ENCODE measurements at regions not wholly inside any gene's neighbourhood (a gene's known extent, or its start where the extent isn't known, plus 50 kb on each side); places are given as distances from the start of the nearest gene placed in this dataset.

GRCh38 chr9:100698945-100699344, 121.1 kb downstream of the CAVIN4 start:
- TF ChIP-seq, protein P1, sequence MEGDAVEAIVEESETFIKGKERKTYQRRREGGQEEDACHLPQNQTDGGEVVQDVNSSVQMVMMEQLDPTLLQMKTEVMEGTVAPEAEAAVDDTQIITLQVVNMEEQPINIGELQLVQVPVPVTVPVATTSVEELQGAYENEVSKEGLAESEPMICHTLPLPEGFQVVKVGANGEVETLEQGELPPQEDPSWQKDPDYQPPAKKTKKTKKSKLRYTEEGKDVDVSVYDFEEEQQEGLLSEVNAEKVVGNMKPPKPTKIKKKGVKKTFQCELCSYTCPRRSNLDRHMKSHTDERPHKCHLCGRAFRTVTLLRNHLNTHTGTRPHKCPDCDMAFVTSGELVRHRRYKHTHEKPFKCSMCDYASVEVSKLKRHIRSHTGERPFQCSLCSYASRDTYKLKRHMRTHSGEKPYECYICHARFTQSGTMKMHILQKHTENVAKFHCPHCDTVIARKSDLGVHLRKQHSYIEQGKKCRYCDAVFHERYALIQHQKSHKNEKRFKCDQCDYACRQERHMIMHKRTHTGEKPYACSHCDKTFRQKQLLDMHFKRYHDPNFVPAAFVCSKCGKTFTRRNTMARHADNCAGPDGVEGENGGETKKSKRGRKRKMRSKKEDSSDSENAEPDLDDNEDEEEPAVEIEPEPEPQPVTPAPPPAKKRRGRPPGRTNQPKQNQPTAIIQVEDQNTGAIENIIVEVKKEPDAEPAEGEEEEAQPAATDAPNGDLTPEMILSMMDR (IDR thresholded peaks at IDR 0.05; ENCODE audit: extremely low read depth, insufficient read depth, missing control alignments), result no peak
- in situ Hi-C loops (cut with MboI; ENCODE audit: low pct_unique_long_range_greater_than_20kb, low sequenced_read_pairs, unreplicated experiment), result no loop called here
- no peak for DNase-seq (ENCODE audit: low spot score)

DNA sequence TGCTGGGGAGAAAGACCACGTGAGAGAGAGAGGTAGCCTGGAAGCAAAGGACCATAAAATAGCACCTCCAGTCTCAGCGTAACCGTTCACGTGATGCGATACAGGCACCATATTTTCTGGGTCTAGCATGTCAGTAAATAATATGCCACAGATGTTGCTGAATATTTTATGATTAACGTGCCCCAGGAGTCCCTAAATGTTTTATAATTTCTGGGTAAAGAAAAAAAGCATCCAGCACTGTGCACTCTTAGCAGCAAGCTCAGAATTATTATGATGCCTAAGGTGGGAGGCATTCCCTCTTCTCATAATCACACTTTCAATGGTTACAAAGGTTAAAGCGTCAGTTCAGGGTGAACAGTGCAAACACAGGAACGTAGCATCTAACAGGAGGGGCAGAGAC, 121.8 kb downstream of the CAVIN4 start:
- TF ChIP-seq, protein P1 (IDR thresholded peaks at IDR 0.05; ENCODE audit: extremely low read depth, insufficient read depth, missing control alignments), result no peak
- in situ Hi-C loops (cut with MboI; ENCODE audit: low pct_unique_long_range_greater_than_20kb, low sequenced_read_pairs, unreplicated experiment), result loop anchor here (25.0 kb wide), 1 partner anchor 613 kb away; no protein-coding TSS in a partner anchor
- DNase-seq (ENCODE audit: low spot score), result no peak

GRCh38 chr9:100700689-100701318, 122.9 kb downstream of the CAVIN4 start:
- TF ChIP-seq, protein P1 (IDR thresholded peaks at IDR 0.05; ENCODE audit: extremely low read depth, insufficient read depth, missing control alignments), result peak; percentile 49
- DNase-seq (ENCODE audit: low spot score), result peak; percentile 29
- in situ Hi-C loops (cut with MboI; ENCODE audit: low pct_unique_long_range_greater_than_20kb, low sequenced_read_pairs, unreplicated experiment), result loop anchor here (25.0 kb wide), 1 partner anchor 611 kb away; no protein-coding TSS in a partner anchor

GRCh38 chr9:100714372-100715099, 136.7 kb downstream of the CAVIN4 start:
- in situ Hi-C loops (cut with MboI; ENCODE audit: low pct_unique_long_range_greater_than_20kb, low sequenced_read_pairs, unreplicated experiment), result loop anchor here (25.0 kb wide), 1 partner anchor 598 kb away; no protein-coding TSS in a partner anchor
- peak; percentile 61 for DNase-seq (ENCODE audit: low spot score)
- TF ChIP-seq, protein P1 (IDR thresholded peaks at IDR 0.05; ENCODE audit: extremely low read depth, insufficient read depth, missing control alignments), result peak; percentile 88

GRCh38 chr9:100715100-100715380, 137.2 kb downstream of the CAVIN4 start:
- TF ChIP-seq, protein P1 (IDR thresholded peaks at IDR 0.05; ENCODE audit: extremely low read depth, insufficient read depth, missing control alignments), result no peak
- in situ Hi-C loops (cut with MboI; ENCODE audit: low pct_unique_long_range_greater_than_20kb, low sequenced_read_pairs, unreplicated experiment), result loop anchor here (25.0 kb wide), 1 partner anchor 597 kb away; no protein-coding TSS in a partner anchor
- no peak for DNase-seq (ENCODE audit: low spot score)

- in situ Hi-C loops (cut with MboI; ENCODE audit: low pct_unique_long_range_greater_than_20kb, low sequenced_read_pairs, unreplicated experiment), result loop anchor here (25.0 kb wide), 1 partner anchor 594 kb away; no protein-coding TSS in a partner anchor
- TF ChIP-seq, protein P1 (IDR thresholded peaks at IDR 0.05; ENCODE audit: extremely low read depth, insufficient read depth, missing control alignments), result no peak
- no peak for DNase-seq (ENCODE audit: low spot score)
Observed at GRCh38 chr9:100718717-100719116, 140.8 kb downstream of the CAVIN4 start.
